ENCODE measurements at regions not wholly inside any gene's neighbourhood (a gene's known extent, or its start where the extent isn't known, plus 50 kb on each side); places are given as distances from the start of the nearest gene placed in this dataset.

DNA sequence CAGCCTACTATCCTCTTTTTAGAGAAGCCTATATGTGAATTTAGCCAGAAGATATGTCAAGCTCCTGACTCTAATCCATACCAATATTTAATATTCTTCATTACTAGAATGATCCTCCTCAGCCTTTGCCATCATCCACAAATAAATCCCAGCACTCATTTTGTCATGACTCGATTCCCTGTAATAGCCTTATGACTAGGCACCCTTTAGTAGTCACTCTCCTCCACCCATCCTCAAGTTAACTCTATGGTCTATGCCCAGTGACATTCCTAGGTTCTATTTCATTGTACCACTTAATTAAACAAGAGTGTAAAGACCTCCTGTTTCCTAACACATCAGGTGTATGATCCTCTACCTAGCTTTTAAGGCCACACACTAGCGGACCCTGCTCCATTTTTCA is 450.4 kb upstream of the CITED2 start:
- H3K4me3 ChIP-seq (ENCODE audit: low read length), result no peak overlapping the region
- no peaks in the 10 kb centered on the region for H3K79me2 ChIP-seq (ENCODE audit: control insufficient read depth, insufficient read depth, low read length)
- no peak overlapping the region for H3K27ac ChIP-seq (ENCODE audit: low read depth, low read length)
- no peak overlapping the region for H3K4me2 ChIP-seq (ENCODE audit: low read length)
- no peak overlapping the region for H3K18ac ChIP-seq (ENCODE audit: low read length)
- no peak overlapping the region for H3K4ac ChIP-seq (ENCODE audit: low read depth, low read length)
- H3K9ac ChIP-seq (ENCODE audit: low read length), result no peak overlapping the region
- H3K36me3 ChIP-seq (ENCODE audit: control insufficient read depth, insufficient read depth, low read length), result no peaks in the 10 kb centered on the region
- no peak overlapping the region for H2BK15ac ChIP-seq (replicated peaks; ENCODE audit: low read depth)
- no peak for DNase-seq
- H3K79me1 ChIP-seq (ENCODE audit: low read length), result no peaks in the 10 kb centered on the region
- H2AK5ac ChIP-seq (ENCODE audit: low read length), result no peak overlapping the region
- H4K8ac ChIP-seq (ENCODE audit: low read depth, low read length), result no peak overlapping the region
- no peak overlapping the region for H2BK5ac ChIP-seq (ENCODE audit: low read length)
- H3K4me1 ChIP-seq (ENCODE audit: control insufficient read depth, low read depth, low read length), result no peaks in the 10 kb centered on the region
- H2BK120ac ChIP-seq (ENCODE audit: low read depth, low read length), result no peak overlapping the region
- H3K27me3 ChIP-seq (ENCODE audit: insufficient read depth, low read length, poor library complexity), result no peaks in the 10 kb centered on the region
- no peak overlapping the region for H3K56ac ChIP-seq (ENCODE audit: low read length)
- no peak overlapping the region for H3K23ac ChIP-seq (ENCODE audit: low read length)
- no peak overlapping the region for H4K5ac ChIP-seq (ENCODE audit: low read length)
- no CpG with 5 or more reads among the region's 2 CpGs for WGBS (ENCODE audit: extremely low coverage, insufficient coverage, low lambda C conversion rate)

DNA sequence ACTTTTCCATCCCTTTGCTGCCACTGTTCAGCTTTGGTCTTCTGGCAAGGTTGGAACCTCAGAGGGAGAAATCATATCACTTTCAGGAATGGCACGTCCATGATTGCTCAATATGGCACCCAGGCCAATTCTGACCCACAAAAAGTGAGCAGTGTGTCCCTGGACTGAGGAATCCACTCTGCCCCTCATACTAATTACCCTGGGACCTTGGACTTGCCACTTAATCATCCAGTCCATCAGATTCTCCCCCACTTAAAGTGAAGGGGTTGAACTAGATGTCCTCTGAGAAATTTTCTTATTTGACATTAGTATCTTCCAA is 449.3 kb upstream of the CITED2 start:
- H3K4me3 ChIP-seq (ENCODE audit: low read length), result no peak overlapping the region
- no peak overlapping the region for H3K23ac ChIP-seq (ENCODE audit: low read length)
- no CpG with 5 or more reads among the region's 1 CpG for WGBS (ENCODE audit: extremely low coverage, insufficient coverage, low lambda C conversion rate)
- H3K9ac ChIP-seq (ENCODE audit: low read length), result no peak overlapping the region
- H2BK15ac ChIP-seq (replicated peaks; ENCODE audit: low read depth), result no peak overlapping the region
- H3K4me1 ChIP-seq (ENCODE audit: control insufficient read depth, low read depth, low read length), result no peaks in the 10 kb centered on the region
- no peak overlapping the region for H3K27ac ChIP-seq (ENCODE audit: low read depth, low read length)
- no peaks in the 10 kb centered on the region for H3K36me3 ChIP-seq (ENCODE audit: control insufficient read depth, insufficient read depth, low read length)
- no peaks in the 10 kb centered on the region for H3K79me2 ChIP-seq (ENCODE audit: control insufficient read depth, insufficient read depth, low read length)
- no peak overlapping the region for H2AK5ac ChIP-seq (ENCODE audit: low read length)
- H3K27me3 ChIP-seq (ENCODE audit: insufficient read depth, low read length, poor library complexity), result no peaks in the 10 kb centered on the region
- no peak overlapping the region for H4K5ac ChIP-seq (ENCODE audit: low read length)
- no peak overlapping the region for H2BK5ac ChIP-seq (ENCODE audit: low read length)
- H3K4me2 ChIP-seq (ENCODE audit: low read length), result no peak overlapping the region
- H4K8ac ChIP-seq (ENCODE audit: low read depth, low read length), result no peak overlapping the region
- H3K4ac ChIP-seq (ENCODE audit: low read depth, low read length), result no peak overlapping the region
- no peak for DNase-seq
- no peak overlapping the region for H3K56ac ChIP-seq (ENCODE audit: low read length)
- H2BK120ac ChIP-seq (ENCODE audit: low read depth, low read length), result no peak overlapping the region
- H3K18ac ChIP-seq (ENCODE audit: low read length), result no peak overlapping the region
- no peaks in the 10 kb centered on the region for H3K79me1 ChIP-seq (ENCODE audit: low read length)

DNA sequence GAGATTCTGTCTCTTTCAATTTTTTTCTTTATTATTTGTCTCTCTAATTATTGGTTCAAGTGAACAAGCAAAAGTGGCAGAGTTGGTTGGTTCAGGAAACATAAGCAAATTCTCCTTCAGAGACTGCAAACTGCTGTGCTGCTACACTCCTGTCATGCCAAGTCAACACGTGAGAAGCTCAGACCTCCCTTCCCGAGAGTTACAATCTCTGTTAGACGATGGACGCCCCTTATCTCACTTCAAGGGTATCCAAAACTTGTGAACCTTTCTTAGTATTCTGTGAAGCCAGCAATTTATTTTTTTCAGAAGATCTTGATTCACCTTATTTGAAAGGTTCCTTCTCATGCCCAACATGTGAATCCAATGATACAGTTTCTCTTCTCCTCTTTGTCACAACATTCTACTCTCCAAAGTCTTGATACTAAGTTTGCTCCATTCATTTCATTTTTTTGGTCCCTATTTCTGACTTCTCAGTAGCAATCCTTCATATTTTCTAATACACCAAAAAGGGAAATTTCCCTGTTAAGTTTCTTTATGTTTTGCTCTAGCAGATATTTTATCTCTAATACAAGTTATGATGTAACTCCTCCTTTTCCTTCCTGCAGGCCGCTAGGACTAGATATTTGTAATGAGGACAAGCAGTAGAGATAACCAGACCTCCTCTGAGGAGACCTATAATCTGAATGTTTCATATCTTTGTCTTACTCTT is 448.8 kb upstream of the CITED2 start:
- no peak overlapping the region for H3K56ac ChIP-seq (ENCODE audit: low read length)
- no peak overlapping the region for H4K5ac ChIP-seq (ENCODE audit: low read length)
- no peak overlapping the region for H3K23ac ChIP-seq (ENCODE audit: low read length)
- H3K4me1 ChIP-seq (ENCODE audit: control insufficient read depth, low read depth, low read length), result no peaks in the 10 kb centered on the region
- no peak overlapping the region for H2AK5ac ChIP-seq (ENCODE audit: low read length)
- no peak overlapping the region for H3K18ac ChIP-seq (ENCODE audit: low read length)
- no peaks in the 10 kb centered on the region for H3K36me3 ChIP-seq (ENCODE audit: control insufficient read depth, insufficient read depth, low read length)
- no peak for DNase-seq
- no peaks in the 10 kb centered on the region for H3K79me1 ChIP-seq (ENCODE audit: low read length)
- no peak overlapping the region for H3K27ac ChIP-seq (ENCODE audit: low read depth, low read length)
- no peak overlapping the region for H2BK120ac ChIP-seq (ENCODE audit: low read depth, low read length)
- no peak overlapping the region for H3K4me2 ChIP-seq (ENCODE audit: low read length)
- no CpG with 5 or more reads among the region's 5 CpGs for WGBS (ENCODE audit: extremely low coverage, insufficient coverage, low lambda C conversion rate)
- no peak overlapping the region for H4K8ac ChIP-seq (ENCODE audit: low read depth, low read length)
- no peaks in the 10 kb centered on the region for H3K79me2 ChIP-seq (ENCODE audit: control insufficient read depth, insufficient read depth, low read length)
- no peak overlapping the region for H2BK15ac ChIP-seq (replicated peaks; ENCODE audit: low read depth)
- no peak overlapping the region for H3K4ac ChIP-seq (ENCODE audit: low read depth, low read length)
- no peak overlapping the region for H2BK5ac ChIP-seq (ENCODE audit: low read length)
- H3K4me3 ChIP-seq (ENCODE audit: low read length), result no peak overlapping the region
- no peaks in the 10 kb centered on the region for H3K27me3 ChIP-seq (ENCODE audit: insufficient read depth, low read length, poor library complexity)
- no peak overlapping the region for H3K9ac ChIP-seq (ENCODE audit: low read length)

DNA sequence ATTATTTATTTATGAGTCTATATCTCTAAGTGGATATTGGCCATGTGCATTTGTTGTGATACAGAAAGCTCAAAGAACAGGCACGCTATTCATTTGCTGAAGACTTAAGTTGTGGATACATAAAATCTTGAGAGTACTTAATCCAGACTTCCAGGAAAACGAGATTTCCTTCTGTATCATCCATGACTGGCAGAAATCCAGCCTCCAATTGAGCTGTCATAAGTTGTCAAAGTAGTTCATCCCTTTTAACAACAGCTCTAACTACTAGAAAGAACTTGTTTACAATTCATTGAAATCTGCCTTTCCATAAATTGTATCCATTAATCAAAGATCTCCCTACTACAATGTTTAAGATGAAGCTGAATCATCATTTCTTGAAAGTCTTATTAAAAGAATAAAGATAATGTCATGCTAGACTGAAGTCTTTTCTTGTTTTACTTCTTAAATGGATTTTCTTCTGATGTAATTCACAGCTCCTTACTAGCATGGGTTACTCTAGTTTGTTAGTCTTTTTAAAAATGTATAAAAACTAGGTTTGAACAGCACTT is 447.3 kb upstream of the CITED2 start:
- WGBS (ENCODE audit: extremely low coverage, insufficient coverage, low lambda C conversion rate), result no CpG with 5 or more reads among the region's 2 CpGs
- H3K4ac ChIP-seq (ENCODE audit: low read depth, low read length), result no peak overlapping the region

DNA sequence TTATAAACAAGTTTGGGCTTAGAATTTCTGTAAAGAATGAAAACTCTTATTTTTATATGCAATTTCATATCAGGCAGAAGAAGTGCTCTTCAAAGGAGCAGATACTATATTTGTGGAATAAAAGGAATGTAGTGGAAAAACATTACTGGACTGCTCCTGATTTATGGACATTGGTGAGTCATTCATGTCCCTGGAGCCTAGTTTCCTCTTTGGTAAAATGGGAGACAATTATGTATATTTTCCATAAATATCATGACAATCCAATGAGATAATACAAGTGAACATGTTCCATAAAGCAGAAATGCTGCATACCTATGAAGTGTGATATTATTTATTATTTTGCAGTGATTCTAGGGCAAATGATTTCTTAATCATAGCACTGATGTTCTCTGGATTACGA is 445.8 kb upstream of the CITED2 start:
- Histone ChIP-seq H3K18ac (ENCODE audit: low read length) (no peak overlapping the region), H4K8ac (ENCODE audit: low read depth, low read length) (no peak overlapping the region), H3K4me3 (ENCODE audit: low read length) (no peak overlapping the region), H3K4me1 (ENCODE audit: control insufficient read depth, low read depth, low read length) (no peaks in the 10 kb centered on the region), H3K36me3 (ENCODE audit: control insufficient read depth, insufficient read depth, low read length) (no peaks in the 10 kb centered on the region), H2BK15ac (replicated peaks; ENCODE audit: low read depth) (no peak overlapping the region), H3K9ac (ENCODE audit: low read length) (no peak overlapping the region), H3K4me2 (ENCODE audit: low read length) (no peak overlapping the region), H3K23ac (ENCODE audit: low read length) (no peak overlapping the region), H3K27ac (ENCODE audit: low read depth, low read length) (no peak overlapping the region), H4K5ac (ENCODE audit: low read length) (no peak overlapping the region), H2AK5ac (ENCODE audit: low read length) (no peak overlapping the region), H3K79me2 (ENCODE audit: control insufficient read depth, insufficient read depth, low read length) (no peaks in the 10 kb centered on the region), H3K79me1 (ENCODE audit: low read length) (no peaks in the 10 kb centered on the region), H2BK5ac (ENCODE audit: low read length) (no peak overlapping the region), H3K56ac (ENCODE audit: low read length) (no peak overlapping the region), H2BK120ac (ENCODE audit: low read depth, low read length) (no peak overlapping the region), H3K4ac (ENCODE audit: low read depth, low read length) (no peak overlapping the region), H3K27me3 (ENCODE audit: insufficient read depth, low read length, poor library complexity) (no peaks in the 10 kb centered on the region)
- WGBS (ENCODE audit: extremely low coverage, insufficient coverage, low lambda C conversion rate), result no CpG with 5 or more reads among the region's 1 CpG
- no peak for DNase-seq

More for the DNA sequence above, 447.3 kb upstream of the CITED2 start:
- Histone ChIP-seq H3K18ac (ENCODE audit: low read length) (no peak overlapping the region), H2AK5ac (ENCODE audit: low read length) (no peak overlapping the region), H3K36me3 (ENCODE audit: control insufficient read depth, insufficient read depth, low read length) (no peaks in the 10 kb centered on the region), H2BK5ac (ENCODE audit: low read length) (no peak overlapping the region), H3K27ac (ENCODE audit: low read depth, low read length) (no peak overlapping the region), H3K4me2 (ENCODE audit: low read length) (no peak overlapping the region), H4K8ac (ENCODE audit: low read depth, low read length) (no peak overlapping the region), H3K9ac (ENCODE audit: low read length) (no peak overlapping the region), H3K4me1 (ENCODE audit: control insufficient read depth, low read depth, low read length) (no peaks in the 10 kb centered on the region), H4K5ac (ENCODE audit: low read length) (no peak overlapping the region), H3K23ac (ENCODE audit: low read length) (no peak overlapping the region), H2BK120ac (ENCODE audit: low read depth, low read length) (no peak overlapping the region), H3K56ac (ENCODE audit: low read length) (no peak overlapping the region), H3K79me1 (ENCODE audit: low read length) (no peaks in the 10 kb centered on the region), H3K27me3 (ENCODE audit: insufficient read depth, low read length, poor library complexity) (no peaks in the 10 kb centered on the region), H3K79me2 (ENCODE audit: control insufficient read depth, insufficient read depth, low read length) (no peaks in the 10 kb centered on the region), H3K4me3 (ENCODE audit: low read length) (no peak overlapping the region), H2BK15ac (replicated peaks; ENCODE audit: low read depth) (no peak overlapping the region)
- DNase-seq, result no peak

DNA sequence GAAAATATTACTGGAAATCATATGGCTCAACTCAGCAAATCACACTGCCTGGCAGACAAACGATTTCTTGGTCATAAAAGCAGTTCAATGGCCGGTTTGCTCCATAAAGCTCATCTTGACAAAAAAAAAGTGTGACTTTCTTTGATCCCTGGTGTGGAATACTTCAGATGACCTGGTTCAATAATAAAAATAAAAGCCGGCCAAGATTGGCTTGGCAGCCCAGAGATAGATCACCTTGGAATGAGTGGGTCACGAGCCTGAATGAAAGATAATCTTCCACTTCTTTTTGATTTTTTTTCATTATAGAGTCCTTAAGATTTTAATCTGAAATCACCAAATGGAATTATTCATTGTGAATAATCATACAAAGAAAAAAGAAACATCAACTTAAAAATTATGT is 445.3 kb upstream of the CITED2 start:
- Histone ChIP-seq H3K79me2 (ENCODE audit: control insufficient read depth, insufficient read depth, low read length) (no peaks in the 10 kb centered on the region), H3K4me1 (ENCODE audit: control insufficient read depth, low read depth, low read length) (no peaks in the 10 kb centered on the region), H3K9ac (ENCODE audit: low read length) (no peak overlapping the region), H3K79me1 (ENCODE audit: low read length) (no peaks in the 10 kb centered on the region), H3K56ac (ENCODE audit: low read length) (no peak overlapping the region), H4K5ac (ENCODE audit: low read length) (no peak overlapping the region), H3K4me2 (ENCODE audit: low read length) (no peak overlapping the region), H2BK120ac (ENCODE audit: low read depth, low read length) (no peak overlapping the region), H3K4ac (ENCODE audit: low read depth, low read length) (no peak overlapping the region), H3K18ac (ENCODE audit: low read length) (no peak overlapping the region), H2AK5ac (ENCODE audit: low read length) (no peak overlapping the region), H4K8ac (ENCODE audit: low read depth, low read length) (no peak overlapping the region), H3K27me3 (ENCODE audit: insufficient read depth, low read length, poor library complexity) (no peaks in the 10 kb centered on the region), H3K23ac (ENCODE audit: low read length) (no peak overlapping the region), H3K36me3 (ENCODE audit: control insufficient read depth, insufficient read depth, low read length) (no peaks in the 10 kb centered on the region), H3K27ac (ENCODE audit: low read depth, low read length) (no peak overlapping the region), H2BK5ac (ENCODE audit: low read length) (no peak overlapping the region), H2BK15ac (replicated peaks; ENCODE audit: low read depth) (no peak overlapping the region), H3K4me3 (ENCODE audit: low read length) (no peak overlapping the region)
- WGBS (ENCODE audit: extremely low coverage, insufficient coverage, low lambda C conversion rate), result no CpG with 5 or more reads among the region's 4 CpGs
- DNase-seq, result no peak

Measured in mesendoderm (in vitro differentiated cells).